ENCODE measurements at regions not wholly inside any gene's neighbourhood (a gene's known extent, or its start where the extent isn't known, plus 50 kb on each side); places are given as distances from the start of the nearest gene placed in this dataset.

DNA sequence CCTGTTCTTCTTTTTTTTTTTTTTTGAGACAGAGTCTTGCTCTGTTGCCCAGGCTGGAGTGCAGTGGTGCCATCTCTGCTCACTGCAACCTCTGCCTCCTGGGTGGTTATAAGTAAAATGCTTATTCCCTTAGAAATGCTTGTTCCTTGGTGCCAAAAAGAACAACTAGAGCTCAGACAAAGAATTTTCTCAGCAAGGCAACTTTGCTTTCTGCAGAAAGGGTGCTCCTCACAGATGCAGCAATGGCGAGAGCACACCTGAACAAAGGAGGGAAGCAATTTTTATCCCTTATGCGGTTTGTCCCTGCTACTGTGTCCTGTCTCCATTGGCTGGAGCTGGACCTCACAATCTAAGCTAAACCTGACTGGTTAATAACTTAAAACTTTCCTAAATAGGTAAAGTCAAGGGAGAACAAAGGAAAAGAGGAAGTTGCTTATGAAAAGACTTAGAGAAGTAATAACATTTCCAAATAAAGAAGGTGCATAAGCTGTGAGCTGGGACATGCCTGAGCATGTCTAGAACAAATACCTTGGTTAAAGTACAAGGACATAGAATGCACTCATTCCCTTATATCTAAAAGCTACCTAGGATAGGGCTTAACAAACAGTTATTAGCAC lies 90.0 kb upstream of the PRR5 start:
- TF ChIP-seq, protein P1, sequence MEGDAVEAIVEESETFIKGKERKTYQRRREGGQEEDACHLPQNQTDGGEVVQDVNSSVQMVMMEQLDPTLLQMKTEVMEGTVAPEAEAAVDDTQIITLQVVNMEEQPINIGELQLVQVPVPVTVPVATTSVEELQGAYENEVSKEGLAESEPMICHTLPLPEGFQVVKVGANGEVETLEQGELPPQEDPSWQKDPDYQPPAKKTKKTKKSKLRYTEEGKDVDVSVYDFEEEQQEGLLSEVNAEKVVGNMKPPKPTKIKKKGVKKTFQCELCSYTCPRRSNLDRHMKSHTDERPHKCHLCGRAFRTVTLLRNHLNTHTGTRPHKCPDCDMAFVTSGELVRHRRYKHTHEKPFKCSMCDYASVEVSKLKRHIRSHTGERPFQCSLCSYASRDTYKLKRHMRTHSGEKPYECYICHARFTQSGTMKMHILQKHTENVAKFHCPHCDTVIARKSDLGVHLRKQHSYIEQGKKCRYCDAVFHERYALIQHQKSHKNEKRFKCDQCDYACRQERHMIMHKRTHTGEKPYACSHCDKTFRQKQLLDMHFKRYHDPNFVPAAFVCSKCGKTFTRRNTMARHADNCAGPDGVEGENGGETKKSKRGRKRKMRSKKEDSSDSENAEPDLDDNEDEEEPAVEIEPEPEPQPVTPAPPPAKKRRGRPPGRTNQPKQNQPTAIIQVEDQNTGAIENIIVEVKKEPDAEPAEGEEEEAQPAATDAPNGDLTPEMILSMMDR (tag by site-specific recombination; IDR thresholded peaks at IDR 0.05): no peak
- TF ChIP-seq ZNF324 (tag by site-specific recombination; IDR thresholded peaks at IDR 0.05): no peak
- TF ChIP-seq ZNF416 (tag by site-specific recombination; IDR thresholded peaks at IDR 0.05): no peak
- TF ChIP-seq KLF8 (tag by site-specific recombination; IDR thresholded peaks at IDR 0.05): no peak
- TF ChIP-seq ZNF791 (tag by site-specific recombination; IDR thresholded peaks at IDR 0.05): no peak
- no peak for TF ChIP-seq EGR2 (tag by site-specific recombination; IDR thresholded peaks at IDR 0.05; ENCODE audit: low read depth)
- no peak for TF ChIP-seq YY1 (tag by site-specific recombination; IDR thresholded peaks at IDR 0.05)
- TF ChIP-seq, protein P2, sequence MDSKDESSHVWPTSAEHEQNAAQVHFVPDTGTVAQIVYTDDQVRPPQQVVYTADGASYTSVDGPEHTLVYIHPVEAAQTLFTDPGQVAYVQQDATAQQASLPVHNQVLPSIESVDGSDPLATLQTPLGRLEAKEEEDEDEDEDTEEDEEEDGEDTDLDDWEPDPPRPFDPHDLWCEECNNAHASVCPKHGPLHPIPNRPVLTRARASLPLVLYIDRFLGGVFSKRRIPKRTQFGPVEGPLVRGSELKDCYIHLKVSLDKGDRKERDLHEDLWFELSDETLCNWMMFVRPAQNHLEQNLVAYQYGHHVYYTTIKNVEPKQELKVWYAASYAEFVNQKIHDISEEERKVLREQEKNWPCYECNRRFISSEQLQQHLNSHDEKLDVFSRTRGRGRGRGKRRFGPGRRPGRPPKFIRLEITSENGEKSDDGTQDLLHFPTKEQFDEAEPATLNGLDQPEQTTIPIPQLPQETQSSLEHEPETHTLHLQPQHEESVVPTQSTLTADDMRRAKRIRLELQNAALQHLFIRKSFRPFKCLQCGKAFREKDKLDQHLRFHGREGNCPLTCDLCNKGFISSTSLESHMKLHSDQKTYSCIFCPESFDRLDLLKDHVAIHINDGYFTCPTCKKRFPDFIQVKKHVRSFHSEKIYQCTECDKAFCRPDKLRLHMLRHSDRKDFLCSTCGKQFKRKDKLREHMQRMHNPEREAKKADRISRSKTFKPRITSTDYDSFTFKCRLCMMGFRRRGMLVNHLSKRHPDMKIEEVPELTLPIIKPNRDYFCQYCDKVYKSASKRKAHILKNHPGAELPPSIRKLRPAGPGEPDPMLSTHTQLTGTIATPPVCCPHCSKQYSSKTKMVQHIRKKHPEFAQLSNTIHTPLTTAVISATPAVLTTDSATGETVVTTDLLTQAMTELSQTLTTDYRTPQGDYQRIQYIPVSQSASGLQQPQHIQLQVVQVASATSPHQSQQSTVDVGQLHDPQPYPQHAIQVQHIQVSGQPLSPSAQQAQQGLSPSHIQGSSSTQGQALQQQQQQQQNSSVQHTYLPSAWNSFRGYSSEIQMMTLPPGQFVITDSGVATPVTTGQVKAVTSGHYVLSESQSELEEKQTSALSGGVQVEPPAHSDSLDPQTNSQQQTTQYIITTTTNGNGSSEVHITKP (tag by site-specific recombination; IDR thresholded peaks at IDR 0.05): no peak
- TF ChIP-seq, protein P3, sequence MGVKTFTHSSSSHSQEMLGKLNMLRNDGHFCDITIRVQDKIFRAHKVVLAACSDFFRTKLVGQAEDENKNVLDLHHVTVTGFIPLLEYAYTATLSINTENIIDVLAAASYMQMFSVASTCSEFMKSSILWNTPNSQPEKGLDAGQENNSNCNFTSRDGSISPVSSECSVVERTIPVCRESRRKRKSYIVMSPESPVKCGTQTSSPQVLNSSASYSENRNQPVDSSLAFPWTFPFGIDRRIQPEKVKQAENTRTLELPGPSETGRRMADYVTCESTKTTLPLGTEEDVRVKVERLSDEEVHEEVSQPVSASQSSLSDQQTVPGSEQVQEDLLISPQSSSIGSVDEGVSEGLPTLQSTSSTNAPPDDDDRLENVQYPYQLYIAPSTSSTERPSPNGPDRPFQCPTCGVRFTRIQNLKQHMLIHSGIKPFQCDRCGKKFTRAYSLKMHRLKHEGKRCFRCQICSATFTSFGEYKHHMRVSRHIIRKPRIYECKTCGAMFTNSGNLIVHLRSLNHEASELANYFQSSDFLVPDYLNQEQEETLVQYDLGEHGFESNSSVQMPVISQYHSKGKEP (tag by site-specific recombination; IDR thresholded peaks at IDR 0.05): no peak
- TF ChIP-seq, protein P4, sequence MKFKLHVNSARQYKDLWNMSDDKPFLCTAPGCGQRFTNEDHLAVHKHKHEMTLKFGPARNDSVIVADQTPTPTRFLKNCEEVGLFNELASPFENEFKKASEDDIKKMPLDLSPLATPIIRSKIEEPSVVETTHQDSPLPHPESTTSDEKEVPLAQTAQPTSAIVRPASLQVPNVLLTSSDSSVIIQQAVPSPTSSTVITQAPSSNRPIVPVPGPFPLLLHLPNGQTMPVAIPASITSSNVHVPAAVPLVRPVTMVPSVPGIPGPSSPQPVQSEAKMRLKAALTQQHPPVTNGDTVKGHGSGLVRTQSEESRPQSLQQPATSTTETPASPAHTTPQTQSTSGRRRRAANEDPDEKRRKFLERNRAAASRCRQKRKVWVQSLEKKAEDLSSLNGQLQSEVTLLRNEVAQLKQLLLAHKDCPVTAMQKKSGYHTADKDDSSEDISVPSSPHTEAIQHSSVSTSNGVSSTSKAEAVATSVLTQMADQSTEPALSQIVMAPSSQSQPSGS (tag by site-specific recombination; IDR thresholded peaks at IDR 0.05; ENCODE audit: low read depth): no peak
- no peak for TF ChIP-seq ZNF777 (tag by site-specific recombination; IDR thresholded peaks at IDR 0.05; ENCODE audit: borderline replicate concordance)
- TF ChIP-seq SETDB1 (IDR thresholded peaks at IDR 0.05; ENCODE audit: insufficient read length, low read length): peak; percentile 99
- no peak for TF ChIP-seq MYNN (tag by site-specific recombination; IDR thresholded peaks at IDR 0.05; ENCODE audit: borderline replicate concordance)
